Calu3 (cell line): ENCODE measurements at regions not wholly inside any gene's neighbourhood (a gene's known extent, or its start where the extent isn't known, plus 50 kb on each side); places are given as distances from the start of the nearest gene placed in this dataset.
"Not testable (repeated sequence)": the region's sequence is repeated elsewhere in the genome, so short reads cannot be mapped to it uniquely, and the experiment has no call there.

Experiments
- BruUV-seq: library from RNA; stranded (reverse); fragments of 400-500 nt; replicated peaks from 2 replicates; lab custom pipeline; 2021; lab: Mats Ljungman, UMichigan
- CTCF ChIA-PET: fragments of 300-600 bp; sonication (Branson Sonifier 250); formaldehyde crosslinking; loops from one replicate; lab custom pipeline; 2022; ENCODE audit warnings: antibody characterized with exemption; lab: Charles Lee
- DNase-seq: peaks from one replicate; pipeline ENCODE4 v3.0.0; 2022
- H3K27ac Mint-ChIP-seq: one replicate; pipeline ENCODE4 v1.8.0; 2022; ENCODE audit warnings: mixed read lengths; ENCODE audit not compliant: unreplicated experiment
- H3K27me3 Mint-ChIP-seq: one replicate; pipeline ENCODE4 v1.8.0; 2022; ENCODE audit warnings: mixed read lengths; ENCODE audit not compliant: unreplicated experiment
- H3K36me3 Mint-ChIP-seq: one replicate; pipeline ENCODE4 v1.8.0; 2022; ENCODE audit warnings: mild to moderate bottlenecking, moderate library complexity, mixed read lengths; ENCODE audit not compliant: insufficient read depth, unreplicated experiment
- H3K4me1 Mint-ChIP-seq: one replicate; pipeline ENCODE4 v1.8.0; 2022; ENCODE audit warnings: mild to moderate bottlenecking, low read depth, mixed read lengths; ENCODE audit not compliant: unreplicated experiment
- H3K4me3 Mint-ChIP-seq: one replicate; pipeline ENCODE4 v1.8.0; 2022; ENCODE audit warnings: mild to moderate bottlenecking, low read depth, moderate library complexity, mixed read lengths; ENCODE audit not compliant: unreplicated experiment
- H3K9me3 Mint-ChIP-seq: one replicate; pipeline ENCODE4 v1.8.0; 2022; ENCODE audit warnings: low read depth, mixed read lengths; ENCODE audit not compliant: unreplicated experiment
- CTCF ChIP-seq: fragments of 200-600 bp; IDR thresholded peaks from one replicate; pipeline ENCODE4 v1.8.0; 2022; ENCODE audit warnings: antibody characterized with exemption; ENCODE audit not compliant: unreplicated experiment
- intact Hi-C: fragments of 100-400 bp; cut with micrococcal nuclease; formaldehyde crosslinking; loops from one replicate; pipeline ENCODE4 v1.10.0; 2022; ENCODE audit not compliant: unreplicated experiment

GRCh38 chr1:239091537-239091936, 294.8 kb upstream of the CHRM3 start:
- no peak for DNase-seq
- BruUV-seq = no TSS peak
- CTCF ChIA-PET = no interaction called here
- Mint-ChIP-seq H3K4me1 (no peaks in the 10 kb centered on the region), H3K27ac (no peak overlapping the region), H3K27me3 (no peaks in the 10 kb centered on the region), H3K9me3 (no peaks in the 10 kb centered on the region), H3K4me3 (no peak overlapping the region), H3K36me3 (no peaks in the 10 kb centered on the region)
- intact Hi-C loops = no loop called here
- no peak for TF ChIP-seq CTCF

- CTCF ChIA-PET = no interaction called here
- intact Hi-C loops = no loop called here
- no peaks in the 10 kb centered on the region for H3K4me1 Mint-ChIP-seq
These were observed 301.8 kb upstream of the CHRM3 start for GRCh38 chr1:239084459-239085080.

GRCh38 chr1:239081947-239082346, 304.4 kb upstream of the CHRM3 start:
- not testable (repeated sequence) for H3K9me3 Mint-ChIP-seq

More at GRCh38 chr1:239084459-239085080, 301.8 kb upstream of the CHRM3 start:
- TF ChIP-seq CTCF = no peak
- DNase-seq = no peak
- Mint-ChIP-seq H3K36me3 (no peaks in the 10 kb centered on the region), H3K4me3 (no peak overlapping the region), H3K27ac (no peak overlapping the region), H3K27me3 (no peaks in the 10 kb centered on the region), H3K9me3 (no peaks in the 10 kb centered on the region)
- BruUV-seq = no TSS peak

GRCh38 chr1:239067480-239067879, 318.9 kb upstream of the CHRM3 start:
- CTCF ChIA-PET = no interaction called here
- TF ChIP-seq CTCF = no peak
- Mint-ChIP-seq H3K27ac (no peak overlapping the region), H3K36me3 (no peaks in the 10 kb centered on the region), H3K9me3 (no peaks in the 10 kb centered on the region), H3K4me3 (no peak overlapping the region), H3K27me3 (no peaks in the 10 kb centered on the region), H3K4me1 (no peaks in the 10 kb centered on the region)
- intact Hi-C loops = no loop called here
- no peak for DNase-seq
- BruUV-seq = no TSS peak

More at GRCh38 chr1:239081947-239082346, 304.4 kb upstream of the CHRM3 start:
- BruUV-seq, CTCF ChIA-PET, H3K27ac Mint-ChIP-seq, H3K27me3 Mint-ChIP-seq, H3K4me1 Mint-ChIP-seq, intact Hi-C loops, H3K36me3 Mint-ChIP-seq, DNase-seq, H3K4me3 Mint-ChIP-seq: not testable (repeated sequence)

- H3K4me1 Mint-ChIP-seq = no peaks in the 10 kb centered on the region
- TF ChIP-seq CTCF = no peak
- BruUV-seq = no TSS peak
- no peak for DNase-seq
- CTCF ChIA-PET = no interaction called here
- no peaks in the 10 kb centered on the region for H3K27me3 Mint-ChIP-seq
- H3K9me3 Mint-ChIP-seq = no peaks in the 10 kb centered on the region
- no peak overlapping the region for H3K4me3 Mint-ChIP-seq
- intact Hi-C loops = no loop called here
- no peaks in the 10 kb centered on the region for H3K36me3 Mint-ChIP-seq
- no peak overlapping the region for H3K27ac Mint-ChIP-seq
These were observed 319.3 kb upstream of the CHRM3 start for GRCh38 chr1:239067058-239067457.
